GM12878 (cell line): ENCODE measurements at regions not wholly inside any gene's neighbourhood (a gene's known extent, or its start where the extent isn't known, plus 50 kb on each side); places are given as distances from the start of the nearest gene placed in this dataset.
"Not testable (repeated sequence)": the region's sequence is repeated elsewhere in the genome, so short reads cannot be mapped to it uniquely, and the experiment has no call there.

Experiments
- CTCF ChIP-seq, 3 experiments: IDR thresholded peaks in 2 of 3; conservative IDR thresholded peaks in 1 of 3; 2 replicates each; pipeline ENCODE4 v1.5.1; 2011; ENCODE audit warnings: low read depth in 3 of 3, low read length in 3 of 3, mild to moderate bottlenecking in 3 of 3, control low read depth in 2 of 3, moderate library complexity in 2 of 3, inconsistent platforms in 1 of 3, mixed read lengths in 1 of 3; ENCODE audit not compliant: control insufficient read depth in 2 of 3, insufficient read depth in 1 of 3; ENCODE audit errors: extremely low read depth in 1 of 3
- EGR1 ChIP-seq, 2 experiments: IDR thresholded peaks; 1 replicate in 1 of 2; 2 replicates in 1 of 2; pipeline ENCODE4 v1.6.1; 2011 to 2012; ENCODE audit warnings: low read depth in 2 of 2, low read length in 2 of 2, borderline replicate concordance in 1 of 2, mild to moderate bottlenecking in 1 of 2, moderate library complexity in 1 of 2
- FOXK2 ChIP-seq: fragments of 450-650 bp; IDR thresholded peaks from 2 replicates; pipeline ENCODE4 v1.6.1; 2017; ENCODE audit warnings: mild to moderate bottlenecking, moderate library complexity
- HCFC1 ChIP-seq: fragments of 150-350 bp; IDR thresholded peaks from 2 replicates; pipeline ENCODE4 v1.6.1; 2014; ENCODE audit warnings: low read length
- KAT2A ChIP-seq: conservative IDR thresholded peaks from 2 replicates; pipeline ENCODE4 v1.6.1; 2011; ENCODE audit warnings: low read depth, low read length; ENCODE audit not compliant: control insufficient read depth
- MYB ChIP-seq: fragments of 150-350 bp; IDR thresholded peaks from 2 replicates; pipeline ENCODE4 v1.6.1; 2014; ENCODE audit warnings: mild to moderate bottlenecking, low read depth, low read length, borderline replicate concordance
- NRF1 ChIP-seq: conservative IDR thresholded peaks from 2 replicates; pipeline ENCODE4 v1.6.1; 2011; ENCODE audit warnings: mild to moderate bottlenecking, low read depth, low read length, improper control_type of control experiment
- TAF1 ChIP-seq: IDR thresholded peaks from 2 replicates; pipeline ENCODE4 v1.6.1; 2011; ENCODE audit warnings: mild to moderate bottlenecking, low read depth, low read length, borderline replicate concordance
- TBL1XR1 ChIP-seq: IDR thresholded peaks from 2 replicates; pipeline ENCODE4 v1.6.1; 2012; ENCODE audit warnings: low read depth, low read length, improper control_type of control experiment
- USF1 ChIP-seq: IDR thresholded peaks from 2 replicates; pipeline ENCODE4 v1.6.1; 2011; ENCODE audit warnings: borderline replicate concordance, low read depth, mild to moderate bottlenecking, moderate library complexity, mixed read lengths, low read length; ENCODE audit not compliant: insufficient read depth; ENCODE audit errors: extremely low read length

- not testable (repeated sequence) for TF ChIP-seq CTCF (IDR thresholded peaks at IDR 0.05 in 2 of 3, conservative IDR thresholded peaks at IDR 0.05 in 1 of 3; ENCODE audit: control insufficient read depth in 2 of 3, extremely low read depth in 1 of 3, insufficient read depth in 1 of 3, low read depth in 3 of 3, low read length in 3 of 3); KAT2A; NRF1; USF1; TBL1XR1; HCFC1; FOXK2; MYB; TAF1; EGR1 (IDR thresholded peaks at IDR 0.05; ENCODE audit: borderline replicate concordance in 1 of 2, low read depth in 2 of 2, low read length in 2 of 2)
Observed at GRCh38 chr9:68593760-68594159, 53.1 kb upstream of the TMEM252 start.
